ENCODE measurements at regions not wholly inside any gene's neighbourhood (a gene's known extent, or its start where the extent isn't known, plus 50 kb on each side); places are given as distances from the start of the nearest gene placed in this dataset.
"Not testable (repeated sequence)": the region's sequence is repeated elsewhere in the genome, so short reads cannot be mapped to it uniquely, and the experiment has no call there.

GRCh38 chr10:38209332-38209731, 115.2 kb downstream of the ZNF37A start:
- Histone ChIP-seq H3K9ac (ENCODE audit: insufficient read depth in 1 of 2, low read length in 2 of 2) (no peak overlapping the region), H3K27me3 (ENCODE audit: control insufficient read depth in 3 of 3, insufficient read depth in 3 of 3, low read length in 2 of 3) (no peaks in the 10 kb centered on the region), H3K4me3 (no peak overlapping the region), H3K36me3 (ENCODE audit: control insufficient read depth in 4 of 4, insufficient read depth in 4 of 4, low read length in 4 of 4) (no peaks in the 10 kb centered on the region), H3K4me1 (ENCODE audit: control insufficient read depth in 5 of 5, insufficient read depth in 5 of 5, low read length in 5 of 5) (no peaks in the 10 kb centered on the region), H3K27ac (ENCODE audit: low read depth in 1 of 2, low read length in 1 of 2) (no peak overlapping the region), H3K9me3 (ENCODE audit: control insufficient read depth in 4 of 4, insufficient read depth in 3 of 4, low read length in 3 of 4) (peaks cover 0 to 6% (median under 1%) of the 10 kb centered on the region in 4 donors)
- DNase-seq: no peak
- 50 to 51% methylated on average over 4 of the region's 4 CpGs for WGBS, 2 donors
- ATAC-seq (ENCODE audit: insufficient read depth, low FRiP score): no peak
- TF ChIP-seq CTCF (IDR thresholded peaks at IDR 0.05; ENCODE audit: control extremely low read depth, extremely low read depth): no peak

- not testable (repeated sequence) for H3K9ac ChIP-seq (ENCODE audit: insufficient read depth in 1 of 2, low read length in 2 of 2); DNase-seq; H3K4me1 ChIP-seq (ENCODE audit: control insufficient read depth in 5 of 5, insufficient read depth in 5 of 5, low read length in 5 of 5); H3K36me3 ChIP-seq (ENCODE audit: control insufficient read depth in 4 of 4, insufficient read depth in 4 of 4, low read length in 4 of 4); H3K27me3 ChIP-seq (ENCODE audit: control insufficient read depth in 3 of 3, insufficient read depth in 3 of 3, low read length in 2 of 3); H3K27ac ChIP-seq (ENCODE audit: low read depth in 1 of 2, low read length in 1 of 2); ATAC-seq (ENCODE audit: insufficient read depth, low FRiP score); H3K4me3 ChIP-seq; H3K9me3 ChIP-seq (ENCODE audit: control insufficient read depth in 4 of 4, insufficient read depth in 3 of 4, low read length in 3 of 4)
These were observed 115.6 kb downstream of the ZNF37A start for GRCh38 chr10:38209748-38210147.

- Histone ChIP-seq H3K36me3 (ENCODE audit: control insufficient read depth in 4 of 4, insufficient read depth in 4 of 4, low read length in 4 of 4) (no peaks in the 10 kb centered on the region), H3K27me3 (ENCODE audit: control insufficient read depth in 3 of 3, insufficient read depth in 3 of 3, low read length in 2 of 3) (no peaks in the 10 kb centered on the region), H3K27ac (ENCODE audit: low read depth in 1 of 2, low read length in 1 of 2) (no peak overlapping the region), H3K9ac (ENCODE audit: insufficient read depth in 1 of 2, low read length in 2 of 2) (no peak overlapping the region), H3K4me3 (no peak overlapping the region), H3K4me1 (ENCODE audit: control insufficient read depth in 5 of 5, insufficient read depth in 5 of 5, low read length in 5 of 5) (no peaks in the 10 kb centered on the region), H3K9me3 (ENCODE audit: control insufficient read depth in 4 of 4, insufficient read depth in 3 of 4, low read length in 3 of 4) (peaks cover 0 to 5% (median 2%) of the 10 kb centered on the region in 4 donors)
- no peak for ATAC-seq (ENCODE audit: insufficient read depth, low FRiP score)
- no peak for TF ChIP-seq CTCF (IDR thresholded peaks at IDR 0.05; ENCODE audit: control extremely low read depth, extremely low read depth)
- DNase-seq: no peak
- 66 to 80% methylated on average over 1 of the region's 1 CpG for WGBS, 2 donors
These were observed 118.3 kb downstream of the ZNF37A start for GRCh38 chr10:38212460-38212859.

GRCh38 chr10:38226385-38226784, 132.2 kb downstream of the ZNF37A start:
- TF ChIP-seq CTCF (IDR thresholded peaks at IDR 0.05; ENCODE audit: control extremely low read depth, extremely low read depth): no peak
- no peak overlapping the region for H3K27ac ChIP-seq (ENCODE audit: low read depth in 1 of 2, low read length in 1 of 2)
- ATAC-seq (ENCODE audit: insufficient read depth, low FRiP score): no peak
- H3K4me1 ChIP-seq (ENCODE audit: control insufficient read depth in 5 of 5, insufficient read depth in 5 of 5, low read length in 5 of 5): no peaks in the 10 kb centered on the region
- no peak for DNase-seq
- H3K36me3 ChIP-seq (ENCODE audit: control insufficient read depth in 4 of 4, insufficient read depth in 4 of 4, low read length in 4 of 4): no peaks in the 10 kb centered on the region
- no peaks in the 10 kb centered on the region for H3K27me3 ChIP-seq (ENCODE audit: control insufficient read depth in 3 of 3, insufficient read depth in 3 of 3, low read length in 2 of 3)
- H3K9me3 ChIP-seq (ENCODE audit: control insufficient read depth in 4 of 4, insufficient read depth in 3 of 4, low read length in 3 of 4): peaks cover 0 to 6% (median under 1%) of the 10 kb centered on the region in 4 donors
- no peak overlapping the region for H3K4me3 ChIP-seq
- H3K9ac ChIP-seq (ENCODE audit: insufficient read depth in 1 of 2, low read length in 2 of 2): no peak overlapping the region
- WGBS, 2 donors: 79 to 85% methylated on average over 2 of the region's 2 CpGs

All from lung (tissue), 11 donors.